HG03045 (cell line): ENCODE measurements at regions not wholly inside any gene's neighbourhood (a gene's known extent, or its start where the extent isn't known, plus 50 kb on each side); places are given as distances from the start of the nearest gene placed in this dataset.

Experiments used
- ATAC-seq: cut with Tn5 transposase; IDR thresholded peaks from one replicate; pipeline ENCODE4 v1.9.1; 2021; ENCODE audit warnings: mild to moderate bottlenecking, moderate library complexity; ENCODE audit not compliant: unreplicated experiment

DNA sequence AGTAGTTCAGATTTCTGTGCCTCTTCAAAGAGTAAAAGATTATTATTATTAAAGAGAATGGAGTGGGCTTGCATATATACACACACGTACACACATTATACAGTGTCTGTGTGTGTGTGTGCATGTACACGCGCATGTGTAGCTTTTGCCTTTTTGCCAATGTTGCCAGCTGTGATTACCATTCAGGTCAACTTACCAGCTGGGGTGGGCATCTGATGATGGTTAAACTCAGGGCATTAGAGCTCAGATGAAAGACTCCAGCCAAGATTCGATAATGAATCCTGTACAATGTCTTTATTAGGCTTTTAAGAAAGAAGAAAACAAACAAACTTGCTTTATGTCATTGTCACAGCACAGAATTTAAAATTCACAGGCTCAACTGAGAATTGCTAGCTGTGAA lies 296.5 kb upstream of the DMAC1 start:
- ATAC-seq = no peak

DNA sequence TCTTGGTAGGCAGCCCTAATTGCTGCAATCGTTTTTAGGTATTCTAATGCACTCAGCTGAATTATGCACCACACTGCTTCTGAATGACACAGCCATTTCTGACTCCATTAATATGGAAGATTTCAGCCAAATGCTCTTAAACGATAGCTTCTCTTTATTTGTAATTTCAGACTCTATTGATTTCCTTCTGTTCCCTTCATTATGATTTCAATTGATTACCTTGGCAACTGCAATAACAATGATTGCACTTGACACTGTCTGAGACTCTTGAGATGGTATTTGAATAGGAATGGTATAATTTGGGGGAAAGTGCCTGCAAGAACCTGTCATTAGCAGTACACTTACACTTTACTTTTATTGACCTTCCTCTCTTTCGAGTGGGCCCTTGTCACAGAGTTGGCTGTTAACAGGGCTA lies 296.1 kb upstream of the DMAC1 start:
- ATAC-seq = no peak

DNA sequence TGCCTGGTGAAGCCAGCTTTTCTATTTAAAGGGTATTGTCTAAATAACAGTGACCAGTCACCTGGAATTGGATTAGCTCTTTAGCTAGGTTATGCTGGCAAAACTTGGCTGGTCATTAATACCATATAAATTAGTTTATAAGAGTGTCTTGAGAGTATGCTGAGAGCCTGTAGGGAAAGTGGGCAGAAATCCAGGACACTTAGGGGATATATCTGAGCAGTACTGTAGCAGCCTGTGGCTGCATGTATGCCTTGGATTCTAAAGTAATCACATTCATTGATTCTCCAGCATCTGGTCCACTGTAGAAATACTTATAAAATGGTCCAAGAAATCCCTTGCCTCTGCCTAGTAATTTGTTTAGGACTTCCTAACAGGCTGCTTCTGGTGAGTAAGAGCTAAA lies 288.9 kb upstream of the DMAC1 start:
- no peak for ATAC-seq

DNA sequence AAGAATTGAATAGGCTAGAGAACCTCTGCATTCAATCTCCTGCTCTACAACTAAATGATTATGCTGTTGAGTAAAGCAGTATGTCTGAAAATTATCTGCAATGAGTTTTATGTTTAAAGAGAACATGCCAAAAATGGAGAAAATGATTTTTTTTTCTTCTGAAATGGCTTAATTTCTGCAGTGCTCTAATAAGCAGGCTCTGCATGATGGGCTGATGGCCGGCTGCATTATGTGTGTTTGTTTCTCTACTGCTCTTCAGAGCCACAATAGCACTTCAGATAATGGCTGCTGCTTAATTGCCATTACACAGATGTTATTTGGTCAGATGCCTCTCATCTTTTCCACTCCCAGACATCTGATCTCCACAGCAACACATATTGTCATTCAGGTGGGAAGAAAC lies 286.4 kb upstream of the DMAC1 start:
- ATAC-seq = no peak

DNA sequence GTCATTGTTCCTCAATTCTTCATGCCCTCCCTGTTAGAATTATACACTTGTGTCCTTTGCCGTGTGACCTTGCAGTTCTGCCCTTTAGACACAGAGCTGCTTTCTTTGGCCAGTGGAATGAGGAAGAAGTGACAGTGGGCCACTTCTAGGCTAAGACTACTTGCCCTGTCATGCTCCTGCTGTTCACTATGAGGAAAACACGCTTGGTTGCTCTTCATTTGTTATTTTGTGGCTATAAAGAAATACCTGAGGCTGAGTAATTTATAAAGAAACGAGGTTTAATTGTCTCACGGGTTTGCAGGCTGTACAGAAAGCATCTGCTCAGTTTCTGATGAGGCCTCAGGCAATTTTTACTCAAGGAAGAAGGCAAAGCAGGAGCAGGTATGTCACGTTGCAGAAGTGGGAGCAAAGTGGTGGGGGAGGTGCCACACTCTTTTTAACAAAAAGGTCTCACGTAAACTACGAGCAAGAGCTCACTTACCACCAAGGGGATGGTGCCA lies 279.1 kb upstream of the DMAC1 start:
- no peak for ATAC-seq

DNA sequence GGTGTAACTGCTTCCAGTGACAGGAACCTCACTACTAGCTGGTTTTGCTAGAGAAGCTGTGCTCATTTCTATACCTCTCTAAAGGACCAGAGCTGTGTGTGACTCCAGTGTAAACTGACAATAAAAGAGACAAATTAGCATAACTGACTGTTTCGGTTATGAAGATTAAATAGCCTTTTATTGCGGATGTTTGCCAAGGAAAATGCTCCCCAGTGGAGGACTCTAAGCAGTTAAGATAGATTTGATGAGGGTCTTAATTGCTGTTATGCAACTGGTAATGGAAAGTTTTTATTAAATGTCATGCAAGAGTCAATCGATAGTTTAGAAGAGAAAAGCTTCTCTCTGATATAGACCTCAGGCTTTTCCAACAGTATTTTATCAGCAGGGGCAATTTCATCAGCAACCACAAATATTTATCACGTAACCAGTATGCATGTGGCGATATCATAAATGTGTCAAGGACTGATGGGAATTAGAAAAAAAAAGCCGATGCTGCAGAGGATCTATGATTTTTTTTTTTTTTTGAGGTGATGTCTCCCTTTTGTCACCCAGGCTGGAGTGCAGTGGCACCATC lies 275.2 kb upstream of the DMAC1 start:
- no peak for ATAC-seq

DNA sequence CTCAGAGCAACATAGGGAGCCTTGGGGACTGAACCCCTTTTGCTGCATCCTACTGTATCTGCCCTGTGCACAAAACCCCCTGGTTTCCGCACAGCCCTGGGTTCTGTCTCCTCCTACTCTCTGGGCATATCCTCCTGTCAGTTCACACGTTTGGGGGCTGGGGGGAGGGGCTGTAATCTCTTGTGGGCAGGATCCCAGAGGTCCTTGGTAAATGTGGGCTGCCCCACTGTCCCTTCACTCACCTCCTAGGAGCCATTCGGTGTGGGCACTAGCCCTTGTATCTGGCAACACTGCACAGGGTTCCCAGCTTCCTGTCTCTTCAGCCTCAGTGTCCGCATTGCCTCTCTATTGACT lies 271.8 kb upstream of the DMAC1 start:
- no peak for ATAC-seq

DNA sequence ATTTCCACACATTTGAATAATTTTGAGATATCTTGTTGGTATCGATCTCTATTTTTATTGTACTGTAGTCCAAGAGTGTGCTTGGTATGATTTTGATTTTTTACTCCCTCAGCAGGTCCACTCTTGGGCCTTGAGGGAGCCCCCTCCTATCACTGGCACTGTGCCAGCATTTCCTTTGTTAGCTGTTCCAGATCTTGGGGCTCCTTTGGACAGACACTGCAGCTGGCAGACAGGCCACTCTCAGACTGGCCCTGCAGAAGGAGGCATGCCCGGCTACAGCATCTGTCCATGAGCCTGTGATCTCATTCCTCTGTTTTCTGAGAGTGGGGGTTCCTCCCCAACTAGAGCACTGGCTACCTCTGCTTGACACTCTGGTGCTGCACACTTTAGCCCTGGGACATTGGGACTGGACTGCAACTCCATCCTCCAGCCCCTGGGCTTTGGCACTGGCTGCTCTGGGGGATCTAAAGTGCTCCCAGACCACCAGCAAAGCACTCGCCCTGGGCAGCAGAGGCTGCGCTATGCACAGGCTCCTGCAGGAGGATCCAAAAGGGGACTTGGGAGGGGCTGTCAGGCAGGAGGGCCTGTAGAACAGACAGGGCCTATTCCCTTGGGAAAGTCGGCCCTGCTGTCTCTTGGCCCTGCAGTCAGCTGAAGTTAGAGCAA lies 271.3 kb upstream of the DMAC1 start:
- no peak for ATAC-seq

DNA sequence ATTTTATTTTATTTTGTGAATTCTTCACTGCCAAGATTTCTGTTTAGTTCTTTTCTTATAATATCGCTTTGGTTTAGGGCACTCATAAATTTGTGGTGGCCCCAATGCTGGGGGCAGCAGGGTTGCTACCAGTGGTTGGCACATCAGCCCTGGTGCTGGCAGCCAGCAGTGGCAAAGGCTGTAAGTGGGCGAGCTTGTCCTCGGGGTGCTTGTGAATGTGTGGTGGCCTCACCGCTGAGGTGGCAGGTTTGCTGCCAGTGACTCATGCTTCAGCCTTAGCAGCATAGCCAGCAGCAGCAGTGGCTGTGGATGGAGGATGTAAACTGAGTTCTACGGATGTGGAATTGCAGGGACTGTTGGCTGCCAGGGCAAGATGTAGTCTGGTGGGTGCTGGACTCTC lies 262.9 kb upstream of the DMAC1 start:
- no peak for ATAC-seq

DNA sequence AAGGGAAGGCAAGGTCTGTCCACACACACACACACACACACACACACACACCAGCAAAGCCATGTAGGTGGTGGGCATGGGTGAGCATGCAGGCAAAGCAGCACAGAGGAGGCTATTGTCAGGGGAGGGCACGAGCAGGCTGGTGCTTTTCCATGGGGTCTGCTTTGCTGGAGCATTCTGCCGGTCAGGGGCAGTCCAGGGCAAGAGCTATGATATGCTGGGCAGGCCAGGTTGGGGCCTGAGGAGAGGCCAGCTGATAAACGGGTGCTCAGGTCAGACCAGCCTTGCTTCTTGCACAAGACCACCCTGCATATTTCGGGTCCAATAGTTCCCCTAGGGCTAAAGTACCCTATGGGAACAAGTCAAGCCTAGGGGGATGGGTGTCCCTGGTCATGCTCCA lies 253.9 kb upstream of the DMAC1 start:
- no peak for ATAC-seq

DNA sequence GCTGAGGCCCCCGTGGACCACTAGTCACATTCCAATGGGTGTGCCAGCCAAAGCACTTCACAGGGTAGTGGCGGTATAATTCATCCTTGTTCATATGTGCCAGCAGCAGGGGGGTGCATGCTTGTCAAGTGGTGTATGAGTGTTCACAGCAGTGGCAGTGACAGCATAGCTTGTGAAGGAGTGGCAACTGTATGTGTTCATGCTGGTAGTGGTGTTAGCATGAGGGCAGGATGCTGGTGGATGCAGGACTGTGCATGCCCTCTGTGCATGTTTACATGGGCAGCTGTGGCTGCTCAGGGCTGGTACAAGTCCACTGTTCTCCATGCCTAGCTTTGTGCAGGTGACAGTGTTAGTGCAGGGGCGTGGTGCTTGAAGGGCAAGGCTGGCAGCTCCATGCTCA lies 253.4 kb upstream of the DMAC1 start:
- no peak for ATAC-seq

DNA sequence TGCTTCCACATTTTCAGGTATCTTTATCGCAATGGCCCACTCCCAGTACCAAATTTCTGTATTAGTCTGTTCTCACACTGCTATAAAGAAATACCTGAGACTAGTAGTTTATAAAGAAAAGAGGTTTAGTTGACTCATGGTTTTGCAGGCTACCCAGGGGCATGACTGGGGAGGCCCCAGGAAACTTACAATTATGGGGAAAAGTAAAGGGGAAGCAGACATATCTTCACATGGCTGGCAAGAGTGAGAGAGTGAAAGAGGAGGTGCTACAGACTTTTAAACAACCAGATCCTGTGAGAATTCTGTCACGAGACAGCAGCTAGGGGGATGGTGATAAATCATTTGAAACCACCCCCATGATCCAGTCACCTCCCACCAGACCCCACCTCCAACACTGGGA lies 238.2 kb upstream of the DMAC1 start:
- ATAC-seq = no peak

DNA sequence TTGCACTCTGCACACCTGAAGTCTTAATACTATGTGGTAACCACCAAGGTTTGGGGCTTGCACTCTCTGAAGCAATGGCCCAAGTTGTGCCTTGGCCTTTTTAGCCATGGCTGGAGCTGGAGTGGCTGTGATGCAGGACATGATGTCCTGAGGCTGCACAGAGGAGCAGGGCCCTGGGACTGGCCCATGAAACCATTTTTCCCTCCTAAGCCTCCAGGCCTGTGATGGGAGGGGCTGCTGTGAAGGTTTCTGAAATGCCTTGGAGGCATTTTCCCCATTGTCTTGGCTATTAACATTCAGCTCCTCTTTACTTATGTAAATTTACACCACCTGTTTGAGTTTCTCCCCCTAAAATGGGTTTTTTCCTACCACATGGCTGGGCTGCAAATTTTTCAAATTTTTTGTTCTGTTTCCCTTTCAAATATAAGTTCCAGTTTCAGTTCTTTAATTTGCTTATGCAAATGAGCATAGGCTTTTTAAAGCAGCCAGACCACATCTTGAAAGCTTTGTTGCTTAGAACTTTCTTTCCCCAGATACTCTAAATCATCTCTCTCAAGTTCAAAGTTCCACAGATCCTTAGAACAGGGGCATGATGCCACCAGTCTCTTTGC lies 237.4 kb upstream of the DMAC1 start:
- ATAC-seq = no peak

DNA sequence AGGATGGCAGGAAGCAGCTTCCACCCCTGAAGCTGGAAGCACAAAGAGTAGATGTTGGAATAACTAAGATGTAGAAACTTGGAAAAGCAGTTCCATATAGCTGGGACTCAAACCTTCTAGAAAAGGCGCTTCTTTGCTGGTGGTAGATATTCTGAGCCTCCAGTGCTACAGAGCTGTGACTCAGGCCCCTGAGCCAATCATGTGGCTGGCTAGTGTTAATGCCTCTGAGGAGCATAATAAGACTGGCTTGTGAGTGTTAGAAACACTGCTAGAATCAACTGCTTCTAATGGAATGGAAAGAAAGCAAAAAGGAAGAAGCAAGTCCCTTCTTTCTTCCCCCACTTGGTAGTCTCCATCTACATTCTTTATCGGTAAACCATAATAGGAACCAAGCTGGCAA lies 234.2 kb upstream of the DMAC1 start:
- ATAC-seq = no peak

DNA sequence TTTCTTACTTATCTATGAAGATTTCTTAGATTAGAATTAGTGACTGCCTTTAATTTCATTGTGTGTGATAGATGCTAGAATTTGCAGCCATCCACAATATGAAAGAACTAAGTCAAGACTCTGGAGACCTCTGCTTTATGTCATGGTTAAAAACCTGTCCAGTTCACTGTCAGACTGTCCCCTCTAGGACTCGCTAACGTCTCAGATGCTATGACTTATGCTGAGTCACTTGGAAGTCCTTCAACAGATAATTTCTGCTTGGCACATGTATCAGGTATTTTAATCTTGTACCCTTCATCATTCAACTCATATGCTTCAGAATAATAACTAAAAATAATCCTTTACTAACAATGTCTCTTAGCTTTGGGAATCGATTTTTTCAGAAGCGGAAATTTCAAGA lies 230.5 kb upstream of the DMAC1 start:
- no peak for ATAC-seq

DNA sequence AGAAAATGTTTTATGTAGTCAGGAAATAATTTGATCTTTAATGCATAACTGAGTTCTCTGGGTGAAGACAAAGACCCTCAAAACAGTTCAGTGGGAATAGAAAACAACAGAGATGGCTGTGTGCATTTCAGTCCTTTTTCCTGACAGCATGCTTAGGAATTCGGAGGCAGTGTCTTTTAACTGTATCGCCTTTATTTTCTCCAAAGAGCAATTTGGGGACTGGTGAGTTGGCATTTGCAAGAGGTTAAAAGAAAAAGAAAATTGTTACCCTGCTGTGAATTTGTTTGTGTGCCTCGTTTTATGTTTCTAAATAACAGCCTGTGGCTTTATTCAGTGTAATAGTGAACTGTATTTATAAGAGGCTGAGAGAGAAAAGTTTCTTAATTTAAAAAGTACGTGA lies 227.8 kb upstream of the DMAC1 start:
- ATAC-seq = no peak

DNA sequence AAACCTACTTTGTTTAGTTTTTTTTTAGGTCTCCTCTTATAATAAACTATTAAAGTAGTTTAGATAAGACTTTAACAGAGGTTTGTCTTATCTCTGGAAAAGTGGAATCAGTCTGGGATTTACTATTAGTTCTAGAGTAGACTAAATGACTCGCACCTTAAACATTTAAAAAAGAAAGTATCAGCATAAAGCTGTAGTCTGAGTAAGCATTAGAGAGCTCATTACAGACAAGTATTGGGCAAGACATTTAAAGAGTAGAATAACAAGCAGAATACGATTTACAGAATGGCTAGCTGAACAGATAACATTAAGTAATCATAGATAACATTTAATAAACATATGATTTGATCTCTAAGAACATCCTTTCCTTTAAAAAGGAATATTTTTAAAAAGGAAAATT lies 226.0 kb upstream of the DMAC1 start:
- ATAC-seq = no peak

DNA sequence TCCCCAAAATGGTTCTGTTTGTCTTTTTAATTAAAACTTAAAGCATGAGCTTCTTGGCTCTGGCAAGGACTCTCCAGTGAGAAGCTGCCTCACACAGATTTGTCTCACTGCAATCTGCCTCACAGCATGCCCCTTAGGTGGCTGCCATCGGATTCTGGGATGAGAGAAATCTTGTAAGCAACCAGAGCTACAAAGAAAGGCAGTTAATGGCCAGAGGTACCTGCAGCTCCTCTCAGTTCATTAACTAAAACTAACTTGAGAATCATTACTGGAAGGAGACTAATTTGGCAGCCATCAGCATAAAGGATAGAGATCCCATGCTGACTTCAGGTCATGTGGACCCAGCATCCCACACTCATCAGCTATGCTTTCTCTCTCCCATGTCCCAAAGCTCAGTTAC lies 220.6 kb upstream of the DMAC1 start:
- ATAC-seq = no peak

DNA sequence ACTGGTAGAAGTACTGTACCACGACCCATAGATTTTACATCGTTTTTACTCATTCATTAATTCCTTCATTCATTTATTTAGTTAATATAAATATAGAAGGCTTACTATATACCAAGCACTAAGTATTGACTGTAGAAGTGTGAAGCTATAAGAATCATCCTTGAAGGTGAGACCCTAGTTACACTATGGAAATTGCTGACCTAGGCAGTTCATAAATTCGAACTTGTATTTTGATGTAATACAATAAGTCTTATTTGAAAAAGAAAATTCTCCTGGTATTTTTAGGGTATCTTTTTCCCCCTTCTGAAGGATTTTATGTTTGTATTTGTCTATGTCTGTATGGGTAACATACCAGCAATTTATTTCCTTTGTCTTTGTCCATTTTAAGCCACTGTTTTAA lies 220.1 kb upstream of the DMAC1 start:
- no peak for ATAC-seq

DNA sequence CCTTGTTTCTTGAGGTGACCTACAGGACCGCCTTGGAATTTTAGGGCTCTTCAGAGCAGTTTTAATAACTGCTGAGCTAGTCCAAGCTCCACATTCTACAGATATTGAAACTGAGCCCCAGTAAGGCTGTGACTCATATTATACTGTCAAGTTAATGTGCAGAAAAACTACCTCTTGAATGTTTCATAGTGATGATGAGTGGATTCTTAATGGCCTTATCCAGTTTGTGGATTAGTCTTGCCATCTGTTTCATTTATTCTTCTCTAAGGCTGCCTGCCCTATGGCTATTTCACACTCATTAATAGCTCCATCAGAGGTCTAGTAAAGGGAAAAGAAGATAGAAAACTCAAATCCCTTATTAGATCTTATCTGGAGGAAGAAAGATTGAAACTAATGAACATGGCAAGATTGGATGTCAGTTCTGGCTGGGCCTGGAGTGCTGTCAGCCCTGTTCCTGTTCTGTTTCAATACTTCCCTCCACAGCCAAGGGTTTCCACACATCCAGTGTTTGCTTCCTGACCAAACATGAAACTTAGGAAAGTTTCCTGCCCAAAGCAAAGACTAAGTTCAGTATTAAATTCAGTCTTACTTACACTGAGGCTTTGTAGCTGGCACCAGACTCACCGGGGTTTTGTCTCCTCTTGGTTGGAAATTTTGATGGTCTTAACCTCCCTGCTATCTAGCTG lies 215.6 kb upstream of the DMAC1 start:
- no peak for ATAC-seq

DNA sequence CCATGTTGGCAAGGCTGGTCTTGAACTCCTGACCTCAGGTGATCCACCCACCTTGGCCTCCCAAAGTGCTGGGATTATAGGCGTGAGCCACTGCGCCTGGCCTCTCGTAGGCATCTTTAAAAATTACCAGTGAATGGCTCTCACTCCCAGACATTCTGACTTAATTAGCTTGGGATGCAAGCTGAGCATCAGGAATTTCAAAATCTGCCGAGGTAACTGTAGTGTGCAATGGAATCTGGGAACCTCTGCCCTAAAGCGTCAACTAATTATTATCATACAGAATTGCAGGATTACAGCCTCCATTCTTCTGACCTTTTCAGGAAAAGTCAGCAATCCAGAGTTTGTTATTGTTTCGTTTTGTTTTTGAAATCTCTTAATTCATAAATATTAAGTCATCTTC lies 213.4 kb upstream of the DMAC1 start:
- no peak for ATAC-seq

DNA sequence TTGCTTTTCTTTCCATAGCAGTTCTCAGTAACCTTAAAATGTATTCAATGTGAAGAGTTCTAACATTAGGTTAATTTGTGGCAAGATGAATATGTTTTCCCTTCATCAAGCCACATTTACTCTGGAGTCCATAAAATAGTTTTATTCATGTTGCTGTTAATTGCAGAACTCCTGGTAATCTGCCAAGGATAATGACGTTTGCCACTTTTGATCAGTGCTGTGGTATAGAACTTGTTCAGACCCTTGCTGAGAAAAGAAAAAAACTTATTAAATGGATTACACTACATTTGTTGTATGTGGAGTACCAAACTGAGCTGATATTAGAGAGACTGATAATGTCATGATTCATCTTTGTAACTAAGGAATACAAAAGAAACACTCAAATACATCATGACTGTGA lies 212.4 kb upstream of the DMAC1 start:
- no peak for ATAC-seq
